Spleen (tissue), 11 donors: ENCODE measurements at regions not wholly inside any gene's neighbourhood (a gene's known extent, or its start where the extent isn't known, plus 50 kb on each side); places are given as distances from the start of the nearest gene placed in this dataset.

Source experiments
- DNase-seq: peaks from one replicate; pipeline ENCODE4 v3.0.0-alpha.2; 2020
- H3K27ac ChIP-seq, 8 donors: fragments of 200-600 bp; sonication (generic) in 7 of 8; 1 replicate in 4 of 8; 2 replicates in 4 of 8; pipeline versions ENCODE4 v1.5.0 to v1.8.0; 2016 to 2021; ENCODE audit warnings: inconsistent platforms in 4 of 8, mild to moderate bottlenecking in 4 of 8, moderate library complexity in 1 of 8
- H3K27me3 ChIP-seq, 7 donors: fragments of 200-600 bp; sonication (generic) in 6 of 7; replicated peaks in 1 of 7; 1 replicate in 4 of 7; 2 replicates in 3 of 7; pipeline versions ENCODE4 v1.5.0 to v1.8.0; 2016 to 2021; ENCODE audit warnings: inconsistent platforms in 3 of 7, mild to moderate bottlenecking in 1 of 7
- H3K36me3 ChIP-seq, 6 donors: fragments of 200-600 bp; sonication (generic) in 5 of 6; 1 replicate in 4 of 6; 2 replicates in 2 of 6; pipeline versions ENCODE4 v1.5.0 to v1.8.0; 2016 to 2021; ENCODE audit warnings: inconsistent platforms in 2 of 6
- H3K4me1 ChIP-seq, 6 donors: fragments of 200-600 bp; sonication (generic) in 5 of 6; 1 replicate in 3 of 6; 2 replicates in 3 of 6; pipeline versions ENCODE4 v1.5.0 to v1.8.0; 2016 to 2021; ENCODE audit warnings: inconsistent platforms in 3 of 6
- H3K4me3 ChIP-seq, 8 donors: fragments of 200-600 bp; sonication (generic) in 7 of 8; 1 replicate in 4 of 8; 2 replicates in 4 of 8; pipeline versions ENCODE4 v1.5.0 to v1.8.0; 2016 to 2021; ENCODE audit warnings: inconsistent platforms in 4 of 8, mild to moderate bottlenecking in 4 of 8, moderate library complexity in 2 of 8
- H3K9me3 ChIP-seq, 8 donors: fragments of 200-600 bp; sonication (generic) in 7 of 8; 1 replicate in 4 of 8; 2 replicates in 4 of 8; pipeline versions ENCODE4 v1.5.0 to v1.8.0; 2016 to 2021; ENCODE audit warnings: inconsistent platforms in 4 of 8
- CTCF ChIP-seq, 11 experiments: fragments of 200-600 bp in 7 of 11; fragments of 450-650 bp in 4 of 11; sonication (generic) in 4 of 11; IDR thresholded peaks in 8 of 11; conservative IDR thresholded peaks in 3 of 11; 1 replicate in 7 of 11; 2 replicates in 4 of 11; pipeline versions ENCODE4 v1.4.0 to v1.8.0; 2016 to 2021; ENCODE audit warnings: antibody characterized with exemption in 11 of 11, inconsistent platforms in 4 of 11, mild to moderate bottlenecking in 1 of 11
- POLR2A ChIP-seq, 3 donors: fragments of 450-650 bp; IDR thresholded peaks; one replicate each; pipeline ENCODE4 v1.5.1; 2017; ENCODE audit warnings: antibody characterized with exemption in 3 of 3, mild to moderate bottlenecking in 1 of 3
- POLR2AphosphoS5 ChIP-seq, 3 donors: sonication (generic); formaldehyde crosslinking; IDR thresholded peaks; one replicate each; pipeline ENCODE4 v1.5.1; 2017; ENCODE audit warnings: antibody characterized with exemption in 3 of 3
- WGBS, 5 donors: extraction: QIAGEN DNeasy Blood & Tissue Kit in 3 of 5; methylation state at CpG; one replicate each; pipeline versions ENCODE4 v1.1.5 to v1.1.7; 2013 to 2018; 5-methylcytosine and 5-hydroxymethylcytosine counted together
- intact Hi-C: fragments of 100-400 bp; cut with DNase I; formaldehyde crosslinking; loops from one replicate; pipeline ENCODE4 v1.15.0; 2023; ENCODE audit warnings: low total_unique reads
- donor health status: healthy with polysubstance abuse.
- donor health status: DM: no; HTN: no; CAD: no; lungs with moderate emphysema.
- donor health status: DM: no; HTN: no; CAD: no.
- donor health status: Bipolar disorder and iron deficiency.
- donor health status: healthy.
- donor health status: DM: no; HTN: no; CAD: no.
- donor health status: DM: yes; HTN: yes; CAD: no.

GRCh38 chr13:90896002-90896401, 451.5 kb upstream of the MIR17HG start:
- no peak for DNase-seq
- Histone ChIP-seq H3K9me3 (no peaks in the 10 kb centered on the region), H3K4me3 (no peak overlapping the region), H3K27me3 (no peaks in the 10 kb centered on the region), H3K27ac (no peak overlapping the region), H3K4me1 (no peaks in the 10 kb centered on the region), H3K36me3 (no peaks in the 10 kb centered on the region)
- intact Hi-C loops: no loop called here
- TF ChIP-seq POLR2AphosphoS5 (IDR thresholded peaks at IDR 0.05): no peak
- TF ChIP-seq POLR2A (IDR thresholded peaks at IDR 0.05): no peak
- no peak for TF ChIP-seq CTCF (IDR thresholded peaks at IDR 0.05 in 8 of 11, conservative IDR thresholded peaks at IDR 0.05 in 3 of 11)
- WGBS, 5 donors: 55 to 86% (median 75%) methylated on average over 2 of the region's 2 CpGs

GRCh38 chr13:90898811-90899210, 448.7 kb upstream of the MIR17HG start:
- H3K36me3 ChIP-seq: no peaks in the 10 kb centered on the region
- TF ChIP-seq POLR2AphosphoS5 (IDR thresholded peaks at IDR 0.05) (no peak), POLR2A (IDR thresholded peaks at IDR 0.05) (no peak), CTCF (IDR thresholded peaks at IDR 0.05 in 8 of 11, conservative IDR thresholded peaks at IDR 0.05 in 3 of 11) (no peak)
- intact Hi-C loops: no loop called here
- H3K4me1 ChIP-seq: no peaks in the 10 kb centered on the region
- H3K27me3 ChIP-seq: no peaks in the 10 kb centered on the region
- no peak overlapping the region for H3K27ac ChIP-seq
- WGBS, 5 donors: 82 to 96% (median 84%) methylated on average over 1 of the region's 1 CpG
- peaks cover 0 to 6% (median 0%) of the 10 kb centered on the region in 8 donors for H3K9me3 ChIP-seq
- no peak for DNase-seq
- no peak overlapping the region for H3K4me3 ChIP-seq

DNA sequence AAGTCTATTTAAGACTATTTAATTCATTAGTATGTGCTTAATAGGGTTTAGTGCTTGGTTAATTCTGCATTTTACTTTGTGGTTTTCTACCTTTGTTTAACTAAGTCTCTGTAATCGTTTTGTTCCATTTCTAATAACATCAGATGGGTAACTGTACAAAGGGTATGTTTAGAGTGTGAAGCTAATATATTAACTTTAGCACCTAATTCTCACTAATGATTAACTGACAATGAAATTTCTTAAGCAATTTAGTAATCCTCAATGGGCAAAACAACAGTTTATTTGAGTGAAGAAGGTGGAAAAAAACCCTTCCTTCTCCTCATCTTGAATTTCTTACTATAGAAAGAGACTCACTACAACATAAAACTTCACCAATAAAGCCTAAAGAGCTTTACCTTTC, 448.1 kb upstream of the MIR17HG start:
- Histone ChIP-seq H3K27ac (no peak overlapping the region), H3K9me3 (peaks cover 0 to 10% (median 0%) of the 10 kb centered on the region in 8 donors), H3K36me3 (no peaks in the 10 kb centered on the region), H3K4me3 (no peak overlapping the region), H3K27me3 (no peaks in the 10 kb centered on the region), H3K4me1 (no peaks in the 10 kb centered on the region)
- intact Hi-C loops: no loop called here
- TF ChIP-seq POLR2AphosphoS5 (IDR thresholded peaks at IDR 0.05) (no peak), CTCF (IDR thresholded peaks at IDR 0.05 in 8 of 11, conservative IDR thresholded peaks at IDR 0.05 in 3 of 11) (no peak), POLR2A (IDR thresholded peaks at IDR 0.05) (no peak)
- WGBS, 5 donors: 55 to 79% (median 72%) methylated on average over 1 of the region's 1 CpG
- no peak for DNase-seq

GRCh38 chr13:90902255-90902654, 445.2 kb upstream of the MIR17HG start:
- intact Hi-C loops: no loop called here
- no peaks in the 10 kb centered on the region for H3K27me3 ChIP-seq
- WGBS, 5 donors: 61 to 89% (median 75%) methylated on average over 2 of the region's 2 CpGs
- H3K27ac ChIP-seq: no peak overlapping the region
- no peak for DNase-seq
- no peaks in the 10 kb centered on the region for H3K36me3 ChIP-seq
- H3K4me3 ChIP-seq: no peak overlapping the region
- no peak for TF ChIP-seq POLR2AphosphoS5 (IDR thresholded peaks at IDR 0.05)
- no peak for TF ChIP-seq POLR2A (IDR thresholded peaks at IDR 0.05)
- no peak for TF ChIP-seq CTCF (IDR thresholded peaks at IDR 0.05 in 8 of 11, conservative IDR thresholded peaks at IDR 0.05 in 3 of 11)
- peaks cover 0 to 33% (median 22%) of the 10 kb centered on the region in 8 donors for H3K9me3 ChIP-seq
- no peaks in the 10 kb centered on the region for H3K4me1 ChIP-seq
